Sigmoid colon (tissue), 6 donors: ENCODE measurements at regions not wholly inside any gene's neighbourhood (a gene's known extent, or its start where the extent isn't known, plus 50 kb on each side); places are given as distances from the start of the nearest gene placed in this dataset.
"Not testable (repeated sequence)": the region's sequence is repeated elsewhere in the genome, so short reads cannot be mapped to it uniquely, and the experiment has no call there.

Source experiments
- DNase-seq: peaks from one replicate; pipeline ENCODE4 v3.0.0-alpha.2; 2019
- H3K27ac ChIP-seq, 4 donors: fragments of 200-600 bp; sonication (generic); one replicate each; pipeline ENCODE4 v1.5.1; 2016 to 2019; ENCODE audit warnings: mild to moderate bottlenecking in 1 of 4
- H3K27me3 ChIP-seq, 3 donors: fragments of 200-600 bp; sonication (generic); one replicate each; pipeline ENCODE4 v1.5.1; 2019; ENCODE audit warnings: mild to moderate bottlenecking in 1 of 3
- H3K36me3 ChIP-seq, 4 donors: fragments of 200-600 bp; sonication (generic); one replicate each; pipeline ENCODE4 v1.5.1; 2016 to 2019
- H3K4me1 ChIP-seq, 4 donors: fragments of 200-600 bp; sonication (generic); one replicate each; pipeline ENCODE4 v1.5.1; 2017 to 2019
- H3K4me3 ChIP-seq, 4 donors: fragments of 200-600 bp; sonication (generic); one replicate each; pipeline ENCODE4 v1.5.1; 2017 to 2019; ENCODE audit warnings: mild to moderate bottlenecking in 2 of 4, moderate library complexity in 1 of 4
- H3K9me3 ChIP-seq, 4 donors: fragments of 200-600 bp in 3 of 4; sonication (generic) in 3 of 4; one replicate each; pipeline versions ENCODE4 v1.5.1 to v1.6.1; 2013 to 2019
- EP300 ChIP-seq, 4 donors: sonication (generic); formaldehyde crosslinking; IDR thresholded peaks; one replicate each; pipeline ENCODE4 v1.6.1; 2017; ENCODE audit warnings: antibody characterized with exemption in 4 of 4
- POLR2A ChIP-seq, 2 donors: fragments of 450-650 bp; IDR thresholded peaks; one replicate each; pipeline ENCODE4 v1.6.1; 2016; ENCODE audit warnings: antibody characterized with exemption in 2 of 2, mild to moderate bottlenecking in 2 of 2, moderate library complexity in 2 of 2
- POLR2AphosphoS5 ChIP-seq, 4 donors: sonication (generic); formaldehyde crosslinking; IDR thresholded peaks; one replicate each; pipeline ENCODE4 v1.6.1; 2017; ENCODE audit warnings: antibody characterized with exemption in 4 of 4
- WGBS, 2 donors: extraction: QIAGEN DNeasy Blood & Tissue Kit; methylation state at CpG; one replicate each; pipeline ENCODE4 v1.1.7; 2013; 5-methylcytosine and 5-hydroxymethylcytosine counted together
- intact Hi-C: fragments of 100-400 bp; cut with DNase I; formaldehyde crosslinking; loops from one replicate; pipeline ENCODE4 v1.15.1; 2023
- TF ChIP-seq, protein P1 (sequence below), 4 experiments: fragments of 450-650 bp in 3 of 4; fragments of 200-600 bp in 1 of 4; IDR thresholded peaks; one replicate each; pipeline ENCODE4 v1.5.1; 2016 to 2019; ENCODE audit warnings: antibody characterized with exemption in 4 of 4, mild to moderate bottlenecking in 3 of 4, moderate library complexity in 2 of 4
- donor health status: healthy with polysubstance abuse.
- donor health status: healthy.

DNA sequence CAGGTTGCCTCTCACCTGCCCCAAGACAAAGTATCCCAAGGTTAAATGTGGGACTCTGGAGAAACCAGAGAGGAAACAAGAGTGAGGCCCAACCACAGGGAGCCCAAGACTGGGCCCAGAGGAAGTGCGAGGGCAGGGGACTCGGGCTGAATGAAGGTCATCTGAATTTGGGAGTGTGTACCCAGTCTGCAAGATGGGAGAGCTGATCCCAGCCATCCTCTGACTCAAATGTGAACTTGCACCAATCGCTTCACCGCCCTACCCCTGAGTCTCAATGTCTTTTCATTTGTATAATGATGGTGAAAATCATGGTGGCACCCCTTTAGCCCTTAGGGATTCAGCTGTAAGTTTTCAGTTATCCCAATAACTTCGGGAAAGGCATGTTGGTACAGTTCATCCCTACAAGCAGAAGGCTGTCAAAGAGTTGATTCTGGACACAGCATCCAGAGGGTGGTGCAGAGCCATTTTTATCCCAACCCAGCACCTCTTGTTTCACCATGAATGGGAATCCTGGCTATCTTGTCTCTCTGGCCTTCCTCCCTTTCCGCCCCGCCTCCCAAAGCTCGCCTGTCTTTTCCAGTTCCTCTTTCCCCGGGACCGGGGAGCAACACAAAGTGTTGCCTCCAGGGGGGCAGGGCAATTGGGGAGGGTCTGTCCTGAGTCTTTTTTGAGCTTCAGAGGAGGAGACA lies 123.4 kb downstream of the NUFIP1 start:
- no peak overlapping the region for H3K4me3 ChIP-seq
- H3K9me3 ChIP-seq: no peaks in the 10 kb centered on the region
- no peaks in the 10 kb centered on the region for H3K4me1 ChIP-seq
- no peak overlapping the region for H3K27ac ChIP-seq
- H3K36me3 ChIP-seq: no peaks in the 10 kb centered on the region
- H3K27me3 ChIP-seq: no peaks in the 10 kb centered on the region
- WGBS, 2 donors: 82 to 84% methylated on average over 10 of the region's 10 CpGs
- intact Hi-C loops: no loop called here
- no peak for TF ChIP-seq EP300 (IDR thresholded peaks at IDR 0.05)
- no peak for DNase-seq

DNA sequence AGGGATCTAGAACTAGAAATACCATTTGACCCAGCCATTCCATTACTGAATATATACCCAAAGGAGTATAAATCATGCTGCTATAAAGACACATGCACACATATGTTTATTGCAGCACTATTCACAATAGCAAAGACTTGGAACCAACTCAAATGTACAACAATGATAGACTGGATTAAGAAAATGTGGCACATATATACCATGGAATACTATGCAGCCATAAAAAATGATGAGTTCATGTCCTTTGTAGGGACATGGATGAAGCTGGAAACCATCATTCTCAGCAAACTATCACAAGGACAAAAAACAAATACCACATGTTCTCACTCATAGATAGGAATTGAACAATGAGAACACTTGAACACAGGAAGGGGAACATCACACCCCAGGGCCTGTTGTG lies 125.6 kb downstream of the NUFIP1 start:
- not testable (repeated sequence) for H3K27me3 ChIP-seq

DNA sequence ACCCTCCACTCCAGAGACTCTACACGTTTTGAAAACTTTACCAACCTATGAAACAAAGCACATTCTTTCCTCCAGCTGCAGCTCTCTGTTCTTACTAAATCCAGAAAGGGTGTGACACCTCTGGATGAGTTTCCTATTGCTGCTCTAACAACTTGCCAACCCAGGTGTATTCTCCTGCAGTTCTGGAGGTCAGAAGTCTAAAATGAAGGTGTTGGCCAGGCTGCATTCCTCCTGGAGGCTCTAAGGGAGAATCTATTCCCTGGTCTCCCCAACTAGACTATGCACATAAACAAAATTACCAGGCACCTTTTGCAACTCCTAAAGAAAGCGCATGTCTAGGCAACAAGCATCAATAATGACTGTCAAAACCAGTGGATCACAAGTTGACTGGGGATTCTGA lies 128.8 kb downstream of the NUFIP1 start:
- Histone ChIP-seq H3K27ac (no peak overlapping the region), H3K4me1 (no peaks in the 10 kb centered on the region), H3K36me3 (no peaks in the 10 kb centered on the region), H3K4me3 (no peak overlapping the region), H3K27me3 (no peaks in the 10 kb centered on the region), H3K9me3 (no peaks in the 10 kb centered on the region)
- intact Hi-C loops: no loop called here
- TF ChIP-seq POLR2A (IDR thresholded peaks at IDR 0.05): no peak
- TF ChIP-seq EP300 (IDR thresholded peaks at IDR 0.05): no peak
- TF ChIP-seq, protein P1, sequence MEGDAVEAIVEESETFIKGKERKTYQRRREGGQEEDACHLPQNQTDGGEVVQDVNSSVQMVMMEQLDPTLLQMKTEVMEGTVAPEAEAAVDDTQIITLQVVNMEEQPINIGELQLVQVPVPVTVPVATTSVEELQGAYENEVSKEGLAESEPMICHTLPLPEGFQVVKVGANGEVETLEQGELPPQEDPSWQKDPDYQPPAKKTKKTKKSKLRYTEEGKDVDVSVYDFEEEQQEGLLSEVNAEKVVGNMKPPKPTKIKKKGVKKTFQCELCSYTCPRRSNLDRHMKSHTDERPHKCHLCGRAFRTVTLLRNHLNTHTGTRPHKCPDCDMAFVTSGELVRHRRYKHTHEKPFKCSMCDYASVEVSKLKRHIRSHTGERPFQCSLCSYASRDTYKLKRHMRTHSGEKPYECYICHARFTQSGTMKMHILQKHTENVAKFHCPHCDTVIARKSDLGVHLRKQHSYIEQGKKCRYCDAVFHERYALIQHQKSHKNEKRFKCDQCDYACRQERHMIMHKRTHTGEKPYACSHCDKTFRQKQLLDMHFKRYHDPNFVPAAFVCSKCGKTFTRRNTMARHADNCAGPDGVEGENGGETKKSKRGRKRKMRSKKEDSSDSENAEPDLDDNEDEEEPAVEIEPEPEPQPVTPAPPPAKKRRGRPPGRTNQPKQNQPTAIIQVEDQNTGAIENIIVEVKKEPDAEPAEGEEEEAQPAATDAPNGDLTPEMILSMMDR (IDR thresholded peaks at IDR 0.05): no peak
- no peak for TF ChIP-seq POLR2AphosphoS5 (IDR thresholded peaks at IDR 0.05)
- WGBS, 2 donors: 51 to 74% methylated on average over 2 of the region's 2 CpGs
- DNase-seq: no peak

More for the DNA sequence above, 125.6 kb downstream of the NUFIP1 start:
- H3K4me3 ChIP-seq, intact Hi-C loops, H3K27ac ChIP-seq, H3K36me3 ChIP-seq, H3K9me3 ChIP-seq, DNase-seq, H3K4me1 ChIP-seq: not testable (repeated sequence)

DNA sequence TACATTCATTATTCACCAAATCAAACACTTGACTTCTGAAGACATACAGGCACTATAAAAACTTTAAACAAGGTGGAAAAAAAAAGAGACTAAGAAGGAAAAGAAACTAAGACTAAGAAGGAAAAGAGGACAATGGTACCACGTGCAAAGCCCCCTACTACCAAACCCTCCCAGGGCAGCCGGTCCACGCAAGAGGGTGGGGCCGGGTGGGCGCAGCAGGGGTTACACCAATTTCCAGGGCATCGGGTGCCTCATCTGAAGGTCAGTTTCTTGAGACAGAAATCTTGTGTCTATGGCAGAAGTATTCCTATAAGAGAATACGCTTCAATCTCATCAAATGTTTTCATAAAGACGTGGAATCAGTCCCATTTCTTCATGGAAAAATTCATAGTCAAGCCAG lies 131.5 kb downstream of the NUFIP1 start:
- Histone ChIP-seq H3K9me3 (no peaks in the 10 kb centered on the region), H3K4me3 (no peak overlapping the region), H3K36me3 (no peaks in the 10 kb centered on the region), H3K27ac (no peak overlapping the region), H3K27me3 (no peaks in the 10 kb centered on the region), H3K4me1 (no peaks in the 10 kb centered on the region)
- 91 to 92% methylated on average over 8 of the region's 8 CpGs for whole genome bisulfite sequencing, 2 donors
- no peak for DNase-seq
- TF ChIP-seq EP300 (IDR thresholded peaks at IDR 0.05) (no peak), POLR2AphosphoS5 (IDR thresholded peaks at IDR 0.05) (no peak), POLR2A (IDR thresholded peaks at IDR 0.05) (no peak)
- TF ChIP-seq, protein P1 (IDR thresholded peaks at IDR 0.05): no peak
- intact Hi-C loops: no loop called here

DNA sequence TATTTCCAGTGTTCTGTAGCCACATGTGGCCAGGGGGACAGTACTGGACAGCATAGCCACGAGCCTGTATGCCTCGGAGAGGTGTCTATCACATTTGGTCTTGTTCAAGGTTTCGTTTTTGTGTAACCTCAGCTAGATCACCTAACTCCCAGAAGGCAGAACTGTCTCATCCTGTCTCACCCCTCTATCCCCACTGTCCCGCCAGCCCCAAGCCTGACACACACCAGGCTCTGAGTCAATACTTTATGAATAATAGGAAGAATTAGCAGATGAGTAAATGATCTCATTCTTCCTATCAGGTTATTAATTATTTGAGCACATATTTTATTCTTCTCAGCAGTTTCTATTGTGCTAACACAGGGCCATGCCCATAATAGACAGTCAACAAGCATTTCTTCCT lies 132.2 kb downstream of the NUFIP1 start:
- intact Hi-C loops: no loop called here

More for the DNA sequence above, 132.2 kb downstream of the NUFIP1 start:
- H3K4me1 ChIP-seq: no peaks in the 10 kb centered on the region
- no peaks in the 10 kb centered on the region for H3K36me3 ChIP-seq
- peak overlapping the region in 1 of 4 donors; percentile 1 for H3K27ac ChIP-seq
- no peak for DNase-seq
- H3K4me3 ChIP-seq: no peak overlapping the region
- 88 to 92% methylated on average over 4 of the region's 4 CpGs for WGBS, 2 donors
- no peaks in the 10 kb centered on the region for H3K9me3 ChIP-seq
- H3K27me3 ChIP-seq: no peaks in the 10 kb centered on the region
- no peak for TF ChIP-seq POLR2AphosphoS5 (IDR thresholded peaks at IDR 0.05)
- no peak for TF ChIP-seq EP300 (IDR thresholded peaks at IDR 0.05)
- TF ChIP-seq, protein P1 (IDR thresholded peaks at IDR 0.05): no peak
- TF ChIP-seq POLR2A (IDR thresholded peaks at IDR 0.05): no peak
